AG04450 (cell line): ENCODE measurements at regions not wholly inside any gene's neighbourhood (a gene's known extent, or its start where the extent isn't known, plus 50 kb on each side); places are given as distances from the start of the nearest gene placed in this dataset.

ENCODE experiments used
- CTCF ChIA-PET: fragments of 300-600, 350-600 bp; formaldehyde crosslinking; extraction: SDS; loops from one replicate; lab custom pipeline; 2022; ENCODE audit warnings: antibody characterized with exemption, inconsistent platforms; lab: Charles Lee
- POLR2A ChIA-PET: fragments of 350-600 bp; formaldehyde crosslinking; extraction: SDS; loops from one replicate; lab custom pipeline; 2021; ENCODE audit warnings: antibody characterized with exemption, inconsistent platforms; lab: Yijun Ruan, JAX
- DNase-seq: peaks from one replicate; pipeline ENCODE4 v3.0.0-alpha.2; 2011; ENCODE audit warnings: low read depth, low spot score
- H3K27ac ChIP-seq: one replicate; pipeline ENCODE4 v1.5.1; 2012; ENCODE audit warnings: low read depth, low read length, control low read depth
- H3K27me3 ChIP-seq: one replicate; pipeline ENCODE4 v1.6.0; 2012; ENCODE audit warnings: low read length; ENCODE audit not compliant: control insufficient read depth, insufficient read depth
- H3K4me3 ChIP-seq: 2 replicates; pipeline ENCODE4 v1.5.1; 2011; ENCODE audit warnings: mild to moderate bottlenecking, low read depth, low read length, control low read depth
- H3K9me3 ChIP-seq: 2 replicates; pipeline ENCODE4 v1.5.1; 2012; ENCODE audit warnings: low read length; ENCODE audit not compliant: control insufficient read depth, insufficient read depth
- TF ChIP-seq, protein P1 (sequence below): IDR thresholded peaks from 2 replicates; pipeline ENCODE4 v1.5.1; 2011; ENCODE audit warnings: low read depth, low read length, control low read depth, inconsistent platforms

DNA sequence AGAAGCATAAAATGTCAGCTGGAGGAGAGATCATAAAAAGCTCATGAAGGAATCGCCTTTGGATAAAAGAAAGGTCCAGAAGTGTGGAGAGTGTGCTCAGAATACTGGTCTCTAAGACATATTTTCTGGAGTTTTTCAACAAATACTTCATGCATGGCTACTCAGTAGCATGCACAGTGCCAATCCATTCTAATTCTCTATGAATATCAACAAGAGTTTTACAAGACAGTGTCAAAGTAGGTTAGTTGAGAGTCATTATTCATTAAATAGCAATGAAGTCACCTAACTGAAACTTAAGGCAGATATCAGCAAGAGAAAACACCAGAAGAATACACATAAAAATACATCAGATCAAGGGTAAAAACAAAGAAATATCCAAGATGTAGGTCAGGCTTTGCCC lies 1243.2 kb upstream of the SLC10A2 start:
- ChIA-PET CTCF (interaction anchor here (1.3 kb wide), 1 partner anchor 10 kb away, joined by 3 read pairs; no protein-coding TSS in a partner anchor), POLR2A (no interaction called here)
- H3K4me3 ChIP-seq, result no peak overlapping the region
- no peak overlapping the region for H3K27ac ChIP-seq
- no peak for DNase-seq
- no peaks in the 10 kb centered on the region for H3K9me3 ChIP-seq
- TF ChIP-seq, protein P1, sequence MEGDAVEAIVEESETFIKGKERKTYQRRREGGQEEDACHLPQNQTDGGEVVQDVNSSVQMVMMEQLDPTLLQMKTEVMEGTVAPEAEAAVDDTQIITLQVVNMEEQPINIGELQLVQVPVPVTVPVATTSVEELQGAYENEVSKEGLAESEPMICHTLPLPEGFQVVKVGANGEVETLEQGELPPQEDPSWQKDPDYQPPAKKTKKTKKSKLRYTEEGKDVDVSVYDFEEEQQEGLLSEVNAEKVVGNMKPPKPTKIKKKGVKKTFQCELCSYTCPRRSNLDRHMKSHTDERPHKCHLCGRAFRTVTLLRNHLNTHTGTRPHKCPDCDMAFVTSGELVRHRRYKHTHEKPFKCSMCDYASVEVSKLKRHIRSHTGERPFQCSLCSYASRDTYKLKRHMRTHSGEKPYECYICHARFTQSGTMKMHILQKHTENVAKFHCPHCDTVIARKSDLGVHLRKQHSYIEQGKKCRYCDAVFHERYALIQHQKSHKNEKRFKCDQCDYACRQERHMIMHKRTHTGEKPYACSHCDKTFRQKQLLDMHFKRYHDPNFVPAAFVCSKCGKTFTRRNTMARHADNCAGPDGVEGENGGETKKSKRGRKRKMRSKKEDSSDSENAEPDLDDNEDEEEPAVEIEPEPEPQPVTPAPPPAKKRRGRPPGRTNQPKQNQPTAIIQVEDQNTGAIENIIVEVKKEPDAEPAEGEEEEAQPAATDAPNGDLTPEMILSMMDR, result no peak
- H3K27me3 ChIP-seq, result no peaks in the 10 kb centered on the region

GRCh38 chr13:104301171-104301975 lies 1235.2 kb upstream of the SLC10A2 start:
- Histone ChIP-seq H3K9me3 (no peaks in the 10 kb centered on the region), H3K27me3 (no peaks in the 10 kb centered on the region), H3K27ac (no peak overlapping the region), H3K4me3 (no peak overlapping the region)
- CTCF ChIA-PET, result no interaction called here
- DNase-seq, result no peak
- TF ChIP-seq, protein P1, result no peak
- POLR2A ChIA-PET, result interaction anchor here (0.6 to 0.8 kb wide), 2 partner anchors 13 to 1071 kb away, joined by 3 to 5 read pairs; no protein-coding TSS in a partner anchor

- no peaks in the 10 kb centered on the region for H3K9me3 ChIP-seq
- DNase-seq, result no peak
- TF ChIP-seq, protein P1, result no peak
- POLR2A ChIA-PET, result no interaction called here
- CTCF ChIA-PET, result no interaction called here
- H3K27me3 ChIP-seq, result no peaks in the 10 kb centered on the region
- no peak overlapping the region for H3K27ac ChIP-seq
- no peak overlapping the region for H3K4me3 ChIP-seq
Measured at GRCh38 chr13:104297075-104297474, 1230.9 kb upstream of the SLC10A2 start.

- POLR2A ChIA-PET, result no interaction called here
Measured at GRCh38 chr13:104296286-104296685, 1230.1 kb upstream of the SLC10A2 start.

DNA sequence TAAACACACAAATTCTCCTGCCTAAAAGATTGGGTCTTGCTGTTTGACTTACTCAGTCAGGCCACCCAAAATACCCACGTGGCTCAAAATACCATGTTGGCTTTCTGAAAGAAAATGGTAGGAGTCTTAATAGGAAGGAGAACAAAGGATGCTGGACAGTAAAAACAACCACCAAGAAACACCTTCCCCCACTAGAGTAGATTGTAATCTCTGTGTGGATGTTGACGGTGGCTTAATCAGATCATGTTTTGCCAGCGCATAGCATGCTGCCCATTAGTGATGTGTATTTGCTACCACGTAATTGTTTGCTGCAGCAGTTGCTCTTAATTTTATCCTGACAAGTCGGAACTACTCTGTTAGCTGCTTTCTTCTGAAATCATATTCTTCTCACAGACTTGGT lies 1229.3 kb upstream of the SLC10A2 start:
- H3K27ac ChIP-seq, result no peak overlapping the region
- no peaks in the 10 kb centered on the region for H3K9me3 ChIP-seq
- TF ChIP-seq, protein P1, result no peak
- ChIA-PET CTCF (no interaction called here), POLR2A (no interaction called here)
- H3K27me3 ChIP-seq, result no peaks in the 10 kb centered on the region
- no peak overlapping the region for H3K4me3 ChIP-seq
- DNase-seq, result no peak

More at GRCh38 chr13:104296286-104296685, 1230.1 kb upstream of the SLC10A2 start:
- H3K9me3 ChIP-seq, result no peaks in the 10 kb centered on the region
- DNase-seq, result no peak
- H3K4me3 ChIP-seq, result no peak overlapping the region
- no peaks in the 10 kb centered on the region for H3K27me3 ChIP-seq
- no peak overlapping the region for H3K27ac ChIP-seq
- CTCF ChIA-PET, result interaction anchor here (0.7 kb wide), 1 partner anchor 1426 kb away, joined by 3 read pairs; no protein-coding TSS in a partner anchor
- TF ChIP-seq, protein P1, result no peak
